ENCODE measurements at regions not wholly inside any gene's neighbourhood (a gene's known extent, or its start where the extent isn't known, plus 50 kb on each side); places are given as distances from the start of the nearest gene placed in this dataset.

DNA sequence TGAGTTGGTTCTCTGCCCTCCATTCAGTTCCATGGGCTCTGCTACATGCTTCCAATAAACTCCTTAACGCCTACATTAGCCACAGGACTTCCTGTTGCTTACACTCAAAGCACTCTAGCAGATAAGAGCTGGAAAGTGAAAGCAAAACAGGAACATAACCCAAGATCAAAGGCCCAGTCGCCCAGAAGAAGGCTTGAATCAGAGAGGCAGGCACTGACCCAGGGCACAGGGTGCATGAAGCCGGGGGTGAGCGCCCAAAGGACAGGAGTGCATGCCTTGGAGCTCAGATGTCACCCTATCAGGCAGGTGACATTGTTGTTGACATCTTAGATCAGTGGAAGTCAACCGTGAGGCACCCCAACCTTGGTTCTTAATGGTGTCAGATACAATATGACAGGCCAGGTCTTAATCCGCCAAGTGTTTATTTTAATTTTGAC is 235.1 kb downstream of the UACA start:
- TF ChIP-seq FOXM1 (IDR thresholded peaks at IDR 0.05; ENCODE audit: borderline replicate concordance, low read depth) (no peak), EP300 (IDR thresholded peaks at IDR 0.05; ENCODE audit: borderline replicate concordance) (no peak), YY1 (IDR thresholded peaks at IDR 0.05; ENCODE audit: low read depth) (no peak), EGR1 (IDR thresholded peaks at IDR 0.05) (no peak), CREB1 (IDR thresholded peaks at IDR 0.05; ENCODE audit: low read depth) (no peak), TAF1 (IDR thresholded peaks at IDR 0.05; ENCODE audit: low read depth) (no peak)
- TF ChIP-seq, protein P1, sequence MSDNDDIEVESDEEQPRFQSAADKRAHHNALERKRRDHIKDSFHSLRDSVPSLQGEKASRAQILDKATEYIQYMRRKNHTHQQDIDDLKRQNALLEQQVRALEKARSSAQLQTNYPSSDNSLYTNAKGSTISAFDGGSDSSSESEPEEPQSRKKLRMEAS (IDR thresholded peaks at IDR 0.05) = no peak
- TF ChIP-seq, protein P2, sequence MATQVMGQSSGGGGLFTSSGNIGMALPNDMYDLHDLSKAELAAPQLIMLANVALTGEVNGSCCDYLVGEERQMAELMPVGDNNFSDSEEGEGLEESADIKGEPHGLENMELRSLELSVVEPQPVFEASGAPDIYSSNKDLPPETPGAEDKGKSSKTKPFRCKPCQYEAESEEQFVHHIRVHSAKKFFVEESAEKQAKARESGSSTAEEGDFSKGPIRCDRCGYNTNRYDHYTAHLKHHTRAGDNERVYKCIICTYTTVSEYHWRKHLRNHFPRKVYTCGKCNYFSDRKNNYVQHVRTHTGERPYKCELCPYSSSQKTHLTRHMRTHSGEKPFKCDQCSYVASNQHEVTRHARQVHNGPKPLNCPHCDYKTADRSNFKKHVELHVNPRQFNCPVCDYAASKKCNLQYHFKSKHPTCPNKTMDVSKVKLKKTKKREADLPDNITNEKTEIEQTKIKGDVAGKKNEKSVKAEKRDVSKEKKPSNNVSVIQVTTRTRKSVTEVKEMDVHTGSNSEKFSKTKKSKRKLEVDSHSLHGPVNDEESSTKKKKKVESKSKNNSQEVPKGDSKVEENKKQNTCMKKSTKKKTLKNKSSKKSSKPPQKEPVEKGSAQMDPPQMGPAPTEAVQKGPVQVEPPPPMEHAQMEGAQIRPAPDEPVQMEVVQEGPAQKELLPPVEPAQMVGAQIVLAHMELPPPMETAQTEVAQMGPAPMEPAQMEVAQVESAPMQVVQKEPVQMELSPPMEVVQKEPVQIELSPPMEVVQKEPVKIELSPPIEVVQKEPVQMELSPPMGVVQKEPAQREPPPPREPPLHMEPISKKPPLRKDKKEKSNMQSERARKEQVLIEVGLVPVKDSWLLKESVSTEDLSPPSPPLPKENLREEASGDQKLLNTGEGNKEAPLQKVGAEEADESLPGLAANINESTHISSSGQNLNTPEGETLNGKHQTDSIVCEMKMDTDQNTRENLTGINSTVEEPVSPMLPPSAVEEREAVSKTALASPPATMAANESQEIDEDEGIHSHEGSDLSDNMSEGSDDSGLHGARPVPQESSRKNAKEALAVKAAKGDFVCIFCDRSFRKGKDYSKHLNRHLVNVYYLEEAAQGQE (IDR thresholded peaks at IDR 0.05; ENCODE audit: low read depth) = no peak

All from Ishikawa (cell line).